ENCODE measurements at regions not wholly inside any gene's neighbourhood (a gene's known extent, or its start where the extent isn't known, plus 50 kb on each side); places are given as distances from the start of the nearest gene placed in this dataset.
"Not testable (repeated sequence)": the region's sequence is repeated elsewhere in the genome, so short reads cannot be mapped to it uniquely, and the experiment has no call there.

DNA sequence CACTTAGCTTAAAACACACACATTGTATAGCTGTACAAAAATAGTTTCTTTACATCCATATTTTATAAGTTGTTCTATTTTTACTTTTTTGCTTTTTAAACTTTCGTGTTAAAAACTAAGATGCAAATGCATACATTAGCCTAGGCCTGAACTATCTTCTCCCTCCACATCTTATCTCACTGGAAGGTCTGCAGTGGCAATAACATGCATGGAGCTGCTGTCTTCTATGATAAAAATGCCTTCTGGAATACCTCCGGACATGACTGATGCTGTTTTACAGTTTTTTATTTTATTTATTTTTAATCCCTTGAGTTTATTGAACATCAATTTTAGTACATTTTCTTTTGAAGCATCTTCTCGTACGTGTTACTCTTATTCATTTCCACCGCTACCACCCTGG is 112.3 kb upstream of the TSPAN8 start:
- intact Hi-C loops (cut with DNase I) = no loop called here
- TF ChIP-seq, protein P1, sequence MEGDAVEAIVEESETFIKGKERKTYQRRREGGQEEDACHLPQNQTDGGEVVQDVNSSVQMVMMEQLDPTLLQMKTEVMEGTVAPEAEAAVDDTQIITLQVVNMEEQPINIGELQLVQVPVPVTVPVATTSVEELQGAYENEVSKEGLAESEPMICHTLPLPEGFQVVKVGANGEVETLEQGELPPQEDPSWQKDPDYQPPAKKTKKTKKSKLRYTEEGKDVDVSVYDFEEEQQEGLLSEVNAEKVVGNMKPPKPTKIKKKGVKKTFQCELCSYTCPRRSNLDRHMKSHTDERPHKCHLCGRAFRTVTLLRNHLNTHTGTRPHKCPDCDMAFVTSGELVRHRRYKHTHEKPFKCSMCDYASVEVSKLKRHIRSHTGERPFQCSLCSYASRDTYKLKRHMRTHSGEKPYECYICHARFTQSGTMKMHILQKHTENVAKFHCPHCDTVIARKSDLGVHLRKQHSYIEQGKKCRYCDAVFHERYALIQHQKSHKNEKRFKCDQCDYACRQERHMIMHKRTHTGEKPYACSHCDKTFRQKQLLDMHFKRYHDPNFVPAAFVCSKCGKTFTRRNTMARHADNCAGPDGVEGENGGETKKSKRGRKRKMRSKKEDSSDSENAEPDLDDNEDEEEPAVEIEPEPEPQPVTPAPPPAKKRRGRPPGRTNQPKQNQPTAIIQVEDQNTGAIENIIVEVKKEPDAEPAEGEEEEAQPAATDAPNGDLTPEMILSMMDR (IDR thresholded peaks at IDR 0.05) = no peak
- ATAC-seq (no peak), DNase-seq (no peak)
- 77 to 81% methylated on average over 5 of the region's 5 CpGs for WGBS, 2 donors
- Histone ChIP-seq H3K9me3 (no peaks in the 10 kb centered on the region), H3K36me3 (no peaks in the 10 kb centered on the region), H3K4me3 (no peak overlapping the region), H3K27me3 (no peaks in the 10 kb centered on the region), H3K27ac (no peak overlapping the region), H3K4me1 (no peaks in the 10 kb centered on the region)

DNA sequence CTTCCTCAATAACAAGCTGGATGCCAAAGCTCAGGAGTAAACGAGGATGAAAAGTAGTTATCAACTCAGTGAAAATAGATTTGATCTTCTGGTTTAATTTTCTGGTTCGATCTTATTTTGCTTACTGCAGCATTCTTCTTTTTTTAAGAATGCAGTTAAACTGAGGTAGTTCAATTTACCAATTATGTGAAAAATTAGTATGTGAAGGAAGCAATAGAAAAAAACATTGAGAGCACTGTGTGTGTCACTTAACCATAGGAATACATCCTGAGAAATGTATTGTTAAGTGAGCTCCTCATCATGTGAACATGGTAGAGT is 111.4 kb upstream of the TSPAN8 start:
- no peak for ATAC-seq
- 61 to 63% methylated on average over 2 of the region's 2 CpGs for WGBS, 2 donors
- no peak overlapping the region for H3K27ac ChIP-seq

DNA sequence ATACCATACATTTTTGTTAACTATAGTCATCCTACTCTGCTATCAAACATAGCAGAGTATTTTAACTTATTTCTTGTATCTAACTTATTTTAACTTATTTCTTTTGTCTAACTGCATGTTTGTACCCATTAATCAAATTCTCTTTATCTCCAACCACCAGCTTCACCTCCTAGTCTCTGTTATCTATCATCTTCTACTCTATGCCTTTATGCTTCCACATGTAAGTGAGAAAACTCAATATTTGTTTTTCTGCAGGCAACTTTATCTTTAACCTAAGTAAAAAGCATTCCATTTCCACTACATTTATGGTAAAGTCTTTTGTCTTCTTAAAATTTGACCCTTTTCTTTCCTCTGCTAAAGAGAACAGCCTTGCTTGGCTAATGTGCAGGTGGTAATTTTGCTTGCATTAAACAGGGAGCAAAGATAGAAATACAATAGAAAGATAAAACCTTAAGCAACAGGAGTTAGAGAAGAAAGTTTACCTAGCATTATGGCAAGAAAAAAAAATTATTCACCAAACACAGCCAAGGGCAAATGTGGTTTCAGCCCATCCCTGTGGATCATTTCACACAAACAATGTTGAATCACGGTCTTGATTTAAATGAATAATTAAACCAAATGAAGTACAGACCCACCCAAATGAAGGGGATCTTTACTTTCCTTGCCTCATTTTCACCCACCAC is 110.9 kb upstream of the TSPAN8 start:
- intact Hi-C loops (cut with DNase I) = no loop called here
- 91 to 95% methylated on average over 1 of the region's 1 CpG for WGBS, 2 donors

More for the DNA sequence above, 111.4 kb upstream of the TSPAN8 start:
- Histone ChIP-seq H3K27me3 (no peaks in the 10 kb centered on the region), H3K4me1 (no peaks in the 10 kb centered on the region), H3K9me3 (no peaks in the 10 kb centered on the region), H3K36me3 (no peaks in the 10 kb centered on the region), H3K4me3 (no peak overlapping the region)
- DNase-seq = no peak
- intact Hi-C loops (cut with DNase I) = no loop called here
- TF ChIP-seq, protein P1 (IDR thresholded peaks at IDR 0.05) = no peak

DNA sequence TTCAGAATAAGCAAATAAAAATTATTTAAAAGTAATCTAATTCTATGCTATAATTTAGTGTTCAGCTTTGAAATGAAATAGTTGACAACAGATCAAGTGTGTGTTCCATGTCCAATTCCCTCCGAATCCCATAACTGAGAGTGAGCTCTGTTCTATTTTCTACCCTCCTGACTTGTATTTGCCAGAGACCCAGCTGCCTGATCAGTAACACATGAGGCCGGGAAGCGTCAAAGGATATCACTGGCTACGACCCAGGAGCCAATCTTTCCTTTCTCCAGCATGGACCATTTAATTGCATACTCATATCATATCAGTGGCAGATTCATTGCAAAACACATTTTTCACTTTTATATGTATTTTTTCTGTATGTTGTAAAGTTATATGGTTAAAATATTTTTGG is 108.8 kb upstream of the TSPAN8 start:
- Histone ChIP-seq H3K4me1 (no peaks in the 10 kb centered on the region), H3K27me3 (no peaks in the 10 kb centered on the region), H3K27ac (no peak overlapping the region), H3K4me3 (no peak overlapping the region), H3K9me3 (peaks cover 0 to 8% (median 0%) of the 10 kb centered on the region in 11 donors), H3K36me3 (no peaks in the 10 kb centered on the region)
- DNase-seq = no peak
- intact Hi-C loops (cut with DNase I) = no loop called here
- whole genome bisulfite sequencing, 2 donors = 26 to 43% methylated on average over 4 of the region's 4 CpGs
- ATAC-seq = no peak
- TF ChIP-seq, protein P1 (IDR thresholded peaks at IDR 0.05) = no peak

More for the DNA sequence above, 110.9 kb upstream of the TSPAN8 start:
- Histone ChIP-seq H3K9me3 (no peaks in the 10 kb centered on the region), H3K4me3 (no peak overlapping the region), H3K27ac (no peak overlapping the region), H3K36me3 (no peaks in the 10 kb centered on the region), H3K27me3 (no peaks in the 10 kb centered on the region), H3K4me1 (no peaks in the 10 kb centered on the region)
- TF ChIP-seq, protein P1 (IDR thresholded peaks at IDR 0.05) = no peak
- ATAC-seq = no peak
- no peak for DNase-seq

DNA sequence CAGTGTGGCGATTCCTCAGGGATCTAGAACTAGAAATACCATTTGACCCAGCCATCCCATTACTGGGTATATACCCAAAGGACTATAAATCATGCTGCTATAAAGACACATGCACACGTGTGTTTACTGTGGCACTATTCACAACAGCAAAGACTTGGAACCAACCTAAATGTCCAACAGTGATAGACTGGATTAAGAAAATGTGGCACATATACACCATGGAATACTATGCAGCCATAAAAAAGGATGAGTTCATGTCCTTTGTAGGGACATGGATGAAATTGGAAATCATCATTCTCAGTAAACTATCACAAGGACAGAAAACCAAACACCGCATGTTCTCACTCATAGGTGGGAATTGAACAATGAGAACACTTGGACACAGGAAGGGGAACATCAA is 107.9 kb upstream of the TSPAN8 start:
- H3K36me3 ChIP-seq; H3K4me3 ChIP-seq; DNase-seq; H3K4me1 ChIP-seq; ATAC-seq; H3K27ac ChIP-seq; H3K9me3 ChIP-seq; intact Hi-C loops (cut with DNase I); H3K27me3 ChIP-seq: not testable (repeated sequence)
- WGBS, 2 donors = 89 to 91% methylated on average over 1 of the region's 3 CpGs
